GM12874 (cell line): ENCODE measurements at regions not wholly inside any gene's neighbourhood (a gene's known extent, or its start where the extent isn't known, plus 50 kb on each side); places are given as distances from the start of the nearest gene placed in this dataset.

Experiments used
- CTCF ChIP-seq: IDR thresholded peaks from 2 replicates; pipeline ENCODE4 v1.5.1; 2011; ENCODE audit warnings: low read depth, mild to moderate bottlenecking, control low read depth, low read length, moderate library complexity; ENCODE audit not compliant: insufficient read depth

GRCh38 chr17:6019959-6020358 is 50.2 kb upstream of the WSCD1 start:
- no peak for TF ChIP-seq CTCF

- TF ChIP-seq CTCF, result no peak
These were observed 49.7 kb upstream of the WSCD1 start for GRCh38 chr17:6020376-6021010.
